ENCODE measurements at regions not wholly inside any gene's neighbourhood (a gene's known extent, or its start where the extent isn't known, plus 50 kb on each side); places are given as distances from the start of the nearest gene placed in this dataset.

DNA sequence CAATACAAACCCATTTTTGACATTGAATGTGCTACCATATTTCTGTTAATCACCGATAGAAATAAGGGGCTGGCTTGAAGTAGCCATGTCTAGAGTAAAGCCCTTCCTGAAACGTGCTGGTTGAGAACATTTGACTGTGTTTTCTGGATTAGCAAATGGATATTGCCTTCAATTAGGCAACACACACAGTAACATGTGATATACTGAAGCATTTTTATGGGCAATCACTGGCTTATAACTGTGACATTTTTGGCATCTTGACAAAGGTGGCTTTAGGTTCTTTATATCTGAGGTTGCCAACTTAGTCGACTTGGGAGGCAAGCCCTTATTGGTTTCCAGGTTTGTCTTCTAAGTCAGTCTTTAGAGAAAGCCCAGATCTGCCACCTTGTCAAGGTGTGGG lies 292.9 kb downstream of the BTBD3 start:
- TF ChIP-seq, protein P1, sequence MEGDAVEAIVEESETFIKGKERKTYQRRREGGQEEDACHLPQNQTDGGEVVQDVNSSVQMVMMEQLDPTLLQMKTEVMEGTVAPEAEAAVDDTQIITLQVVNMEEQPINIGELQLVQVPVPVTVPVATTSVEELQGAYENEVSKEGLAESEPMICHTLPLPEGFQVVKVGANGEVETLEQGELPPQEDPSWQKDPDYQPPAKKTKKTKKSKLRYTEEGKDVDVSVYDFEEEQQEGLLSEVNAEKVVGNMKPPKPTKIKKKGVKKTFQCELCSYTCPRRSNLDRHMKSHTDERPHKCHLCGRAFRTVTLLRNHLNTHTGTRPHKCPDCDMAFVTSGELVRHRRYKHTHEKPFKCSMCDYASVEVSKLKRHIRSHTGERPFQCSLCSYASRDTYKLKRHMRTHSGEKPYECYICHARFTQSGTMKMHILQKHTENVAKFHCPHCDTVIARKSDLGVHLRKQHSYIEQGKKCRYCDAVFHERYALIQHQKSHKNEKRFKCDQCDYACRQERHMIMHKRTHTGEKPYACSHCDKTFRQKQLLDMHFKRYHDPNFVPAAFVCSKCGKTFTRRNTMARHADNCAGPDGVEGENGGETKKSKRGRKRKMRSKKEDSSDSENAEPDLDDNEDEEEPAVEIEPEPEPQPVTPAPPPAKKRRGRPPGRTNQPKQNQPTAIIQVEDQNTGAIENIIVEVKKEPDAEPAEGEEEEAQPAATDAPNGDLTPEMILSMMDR (IDR thresholded peaks at IDR 0.05; ENCODE audit: insufficient read depth, low read length, poor library complexity, severe bottlenecking) = no peak
- TF ChIP-seq EZH2phosphoT487 (conservative IDR thresholded peaks at IDR 0.05; ENCODE audit: low read length) = no peak
